ENCODE measurements at regions not wholly inside any gene's neighbourhood (a gene's known extent, or its start where the extent isn't known, plus 50 kb on each side); places are given as distances from the start of the nearest gene placed in this dataset.
"Not testable (repeated sequence)": the region's sequence is repeated elsewhere in the genome, so short reads cannot be mapped to it uniquely, and the experiment has no call there.

DNA sequence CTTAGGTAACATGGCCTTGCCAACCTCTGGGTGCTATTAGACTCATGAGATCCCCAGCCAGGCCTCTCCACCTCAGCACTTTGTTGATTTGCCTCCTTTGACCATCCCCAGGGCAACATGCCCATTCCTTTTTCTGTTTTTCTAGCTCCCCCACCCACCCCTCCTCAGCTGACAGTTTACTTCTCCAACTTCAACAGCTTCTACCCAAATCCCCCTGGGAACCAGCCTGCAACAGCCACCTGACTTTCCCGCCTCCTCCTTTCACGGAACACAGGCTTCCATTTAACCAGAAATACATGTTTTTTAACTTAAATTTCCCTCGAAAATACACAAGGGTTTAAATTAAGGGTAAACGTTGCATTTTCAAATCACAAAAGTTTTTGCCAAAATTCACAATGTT is 117.3 kb downstream of the DLEU7 start:
- DNase-seq: no peak

DNA sequence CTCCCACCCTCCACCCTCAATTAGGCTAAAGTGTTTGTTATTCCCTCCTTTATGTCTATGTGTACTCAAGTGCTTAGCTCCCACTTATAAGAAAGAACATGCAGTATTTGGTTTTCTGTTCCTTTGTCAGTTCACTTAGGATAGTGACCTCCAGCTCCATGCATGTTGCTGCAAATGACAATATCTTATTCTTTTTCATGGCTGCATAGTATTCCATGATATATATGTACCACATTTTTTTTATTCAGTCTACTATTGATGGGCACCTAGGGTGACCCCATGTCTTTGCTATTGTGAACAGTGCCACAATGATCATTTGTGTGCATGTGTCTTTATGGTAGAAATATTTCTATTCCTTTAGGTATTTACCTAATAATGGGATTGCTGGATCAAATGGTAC is 114.3 kb downstream of the DLEU7 start:
- no peak for DNase-seq

DNA sequence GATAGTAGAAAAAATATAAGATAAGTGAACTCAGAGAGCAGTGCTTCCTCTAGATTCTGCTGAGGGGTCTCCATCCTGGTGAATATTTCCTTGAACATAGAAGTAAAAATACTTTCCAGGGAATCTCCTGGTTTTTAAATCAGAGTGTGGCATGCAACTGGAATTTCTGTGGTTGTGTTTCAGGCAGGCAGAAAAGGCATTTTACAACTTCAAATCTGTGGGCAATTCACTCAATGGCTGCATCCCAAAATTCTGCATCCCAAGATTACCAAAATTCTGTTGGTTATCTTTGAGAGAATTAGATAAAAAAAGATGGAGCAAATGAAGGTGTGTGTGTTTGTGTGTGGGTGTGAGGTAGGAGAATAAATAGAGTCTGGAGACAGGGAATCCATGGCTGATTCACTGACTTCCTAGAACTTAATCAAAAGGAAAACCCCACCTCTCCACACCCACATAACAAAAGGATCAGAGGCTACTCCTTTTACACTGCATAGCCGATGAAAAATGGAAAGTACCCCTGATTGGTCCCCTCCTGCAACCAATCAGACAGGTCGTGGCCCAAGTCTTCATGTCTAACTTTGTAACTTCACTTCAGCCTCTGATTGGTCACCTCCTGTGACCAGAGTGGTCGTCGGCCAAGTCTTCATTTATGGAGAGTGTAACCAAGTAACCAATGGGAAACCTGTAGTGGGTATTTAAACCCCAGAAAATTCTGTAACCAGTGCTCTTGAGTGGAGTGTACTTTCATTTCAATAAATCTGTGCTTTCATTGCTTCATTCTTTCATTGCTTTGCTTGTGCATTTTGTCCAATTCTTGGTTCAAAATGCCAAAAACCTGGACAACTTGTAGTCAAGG is 112.8 kb downstream of the DLEU7 start:
- DNase-seq: no peak

DNA sequence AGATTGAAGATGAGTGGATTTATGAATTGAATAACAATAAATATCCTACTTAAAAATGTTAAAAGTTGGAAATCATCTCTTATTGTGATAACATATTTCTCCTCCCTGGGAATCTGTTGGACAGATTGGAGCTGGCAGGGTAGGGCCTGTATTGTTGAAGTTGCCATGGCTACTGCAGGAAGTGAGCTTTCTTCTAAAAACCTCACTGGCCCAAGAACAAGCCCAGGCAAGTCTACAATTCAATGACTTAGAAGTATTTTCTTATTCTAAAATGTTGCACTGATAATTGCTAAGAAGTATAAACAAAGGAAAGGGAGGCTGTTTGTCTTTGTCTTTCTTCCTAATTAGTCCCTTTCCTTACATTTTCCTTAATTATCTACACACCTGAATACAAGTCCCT is 112.1 kb downstream of the DLEU7 start:
- DNase-seq: no peak

DNA sequence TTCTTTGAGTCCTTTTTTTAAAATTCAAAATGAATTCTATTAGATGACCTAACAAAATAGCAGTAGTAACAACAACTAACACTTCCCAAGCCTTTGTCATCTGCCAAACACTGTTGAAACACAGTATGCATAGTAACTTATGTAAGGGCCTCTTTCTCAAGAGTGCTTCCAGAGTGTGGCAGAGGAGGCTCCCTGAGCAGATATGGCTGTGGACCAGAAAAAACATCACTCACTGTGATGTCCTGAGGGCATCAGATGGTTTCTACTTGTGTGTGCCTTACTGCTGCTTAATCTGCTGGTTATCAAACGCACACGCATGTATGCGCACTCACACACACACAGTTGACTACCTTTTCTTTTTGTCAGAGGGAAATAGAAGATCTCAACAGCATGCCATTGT is 110.8 kb downstream of the DLEU7 start:
- no peak for DNase-seq

DNA sequence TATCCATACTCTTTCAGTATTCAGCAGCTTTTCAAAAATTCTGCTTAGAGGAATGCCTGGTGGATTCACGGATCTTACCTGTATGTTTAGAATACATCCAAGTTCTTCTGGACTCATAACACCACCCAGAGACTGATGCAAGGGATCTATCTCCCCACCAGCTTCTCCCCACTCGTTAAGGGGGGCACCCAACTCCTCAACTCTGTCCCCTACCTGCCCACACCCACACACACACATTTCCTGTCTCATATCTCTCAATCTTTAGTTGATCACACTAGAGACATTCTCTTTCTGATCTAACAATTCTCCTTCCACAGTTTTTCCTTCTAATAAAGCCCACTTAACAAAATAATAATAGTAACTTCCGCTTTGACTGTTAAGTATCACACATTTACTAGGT is 110.1 kb downstream of the DLEU7 start:
- DNase-seq: no peak

DNA sequence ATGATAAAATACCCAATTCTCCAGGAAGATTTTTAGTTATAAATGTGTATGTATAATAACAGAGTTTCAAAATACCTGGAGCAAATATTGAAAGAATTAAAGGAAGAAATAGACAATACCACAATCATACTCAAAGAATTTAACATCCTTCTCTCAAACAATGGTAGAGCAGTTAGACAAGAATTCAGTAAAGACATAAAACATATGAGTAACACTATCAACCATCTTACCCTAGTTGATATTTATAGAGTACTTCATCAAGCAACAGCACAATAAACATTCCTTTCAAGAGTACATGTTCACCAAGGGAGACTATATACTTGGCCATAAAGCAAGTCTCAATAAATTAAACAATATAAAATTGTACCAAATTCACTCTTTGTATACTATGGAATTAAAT is 108.4 kb downstream of the DLEU7 start:
- no peak for DNase-seq

DNA sequence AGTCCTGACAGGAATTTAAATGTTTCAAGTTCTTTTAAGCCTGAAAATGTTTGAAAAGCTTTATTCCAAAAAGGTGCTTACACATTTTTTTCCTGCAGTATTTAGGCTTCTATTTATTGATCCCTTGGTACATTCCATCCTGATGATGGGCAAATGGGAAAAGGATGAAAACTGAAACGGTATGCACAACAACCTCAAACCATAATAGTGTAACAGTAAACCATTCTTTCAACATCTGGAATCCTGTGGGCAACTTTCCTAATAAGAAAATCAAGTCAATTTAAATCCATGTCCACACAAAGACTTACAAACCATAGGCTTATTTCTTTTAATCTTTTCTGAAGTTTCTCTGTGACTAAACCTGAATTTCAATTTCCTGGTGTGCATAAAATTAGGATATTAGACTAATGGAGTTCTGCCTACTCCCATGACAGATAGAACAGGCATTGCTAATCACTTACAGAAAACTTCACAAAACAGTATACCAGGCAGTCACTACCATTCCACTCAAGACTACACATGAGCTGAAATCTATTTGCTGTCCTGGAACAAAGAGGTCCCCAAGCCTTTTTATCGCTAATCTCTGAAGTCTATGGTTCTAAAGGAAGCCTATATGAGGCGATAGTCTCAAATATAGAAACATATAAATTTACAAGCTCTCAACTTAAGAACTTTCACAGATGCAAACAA is 103.3 kb downstream of the DLEU7 start:
- DNase-seq: no peak

DNA sequence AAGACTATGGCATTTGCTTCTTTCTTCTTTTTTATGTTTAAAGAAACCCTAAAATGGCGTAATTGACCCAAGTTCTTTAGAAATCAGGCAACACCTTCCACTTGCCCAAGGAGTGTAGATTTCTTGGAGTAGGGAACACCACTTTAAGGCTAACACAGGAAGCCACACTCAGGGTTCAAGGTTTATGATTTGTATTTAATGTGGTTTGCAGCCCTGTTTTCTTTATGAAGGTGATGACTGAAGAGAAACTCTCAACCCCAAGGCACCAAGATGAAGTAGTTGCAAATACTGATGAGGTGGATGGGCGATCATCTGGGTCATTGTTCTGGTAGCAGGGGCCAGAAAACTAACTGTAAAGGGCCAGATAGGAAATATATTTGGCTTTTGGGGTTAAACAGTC is 101.1 kb downstream of the DLEU7 start:
- DNase-seq: no peak

DNA sequence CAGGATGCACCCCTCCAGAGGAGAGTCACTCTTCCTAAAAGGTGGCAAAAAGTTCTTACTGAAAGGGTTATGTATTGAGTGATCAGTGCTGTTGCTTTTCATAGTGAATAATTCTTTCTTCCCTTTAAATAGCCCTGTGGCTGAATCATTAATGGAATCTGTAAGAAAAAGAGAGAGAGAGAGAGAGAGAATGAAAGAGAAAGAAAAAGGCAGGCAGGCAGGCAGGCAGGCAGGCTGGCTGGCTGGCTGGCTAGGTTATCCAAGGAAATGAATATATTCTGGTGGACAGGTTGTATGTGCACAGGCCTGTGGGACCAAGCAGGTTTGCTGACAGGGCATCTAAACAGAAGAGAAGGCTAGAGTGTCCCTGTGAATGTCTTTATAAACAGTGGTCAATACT is 100.5 kb downstream of the DLEU7 start:
- DNase-seq: no peak

DNA sequence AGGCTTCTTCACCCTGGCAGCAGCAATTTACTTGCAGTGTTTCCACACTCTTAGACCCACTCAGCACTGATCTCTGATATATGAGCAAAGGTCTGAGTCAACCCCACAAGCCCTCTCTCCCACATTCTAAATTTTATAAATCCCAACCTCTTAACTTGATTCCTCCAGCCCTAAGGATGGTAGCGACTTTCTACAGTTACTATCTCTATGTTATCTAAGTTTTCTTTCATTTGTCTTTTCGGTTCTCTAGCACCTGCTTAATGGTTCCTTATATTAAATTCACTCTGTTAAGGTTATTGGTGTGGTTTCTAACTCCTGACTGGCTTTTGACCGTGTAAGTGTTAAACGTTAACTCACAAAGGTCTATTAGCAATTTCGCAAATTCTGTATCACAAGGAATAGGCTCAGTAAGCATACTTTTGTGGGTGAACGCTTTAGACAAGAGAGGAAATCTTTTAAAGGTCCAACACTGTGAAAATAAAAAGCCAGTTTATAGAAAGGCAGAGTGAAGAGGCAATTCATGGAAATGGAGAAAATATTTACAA is 99.3 kb downstream of the DLEU7 start:
- no peak for DNase-seq

DNA sequence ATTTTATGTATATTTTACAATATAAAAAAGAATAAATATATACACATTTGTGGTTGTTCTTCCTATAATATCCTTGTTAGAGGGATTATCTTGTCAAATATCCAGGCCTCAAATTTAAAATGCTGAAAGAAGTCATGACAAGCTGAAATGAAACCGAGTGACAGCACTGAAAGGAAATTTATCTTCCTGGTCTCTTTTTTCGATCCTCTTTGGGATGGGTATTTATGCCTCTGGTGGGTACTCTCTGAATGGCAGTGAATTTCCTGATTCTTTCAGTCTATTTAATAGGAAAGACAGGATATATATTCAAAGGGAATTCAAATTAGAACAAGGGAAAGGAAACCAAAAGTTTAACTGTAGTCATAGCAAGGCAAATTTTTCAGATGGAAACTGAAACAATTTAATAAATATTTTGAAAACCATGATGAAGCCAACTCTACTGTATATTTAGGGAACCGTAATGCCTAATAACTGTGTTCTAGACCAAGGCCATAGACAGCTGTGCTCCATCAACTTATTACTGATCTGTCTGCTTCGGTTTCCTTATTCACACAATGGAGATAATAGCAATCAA is 97.9 kb downstream of the DLEU7 start:
- no peak for DNase-seq

DNA sequence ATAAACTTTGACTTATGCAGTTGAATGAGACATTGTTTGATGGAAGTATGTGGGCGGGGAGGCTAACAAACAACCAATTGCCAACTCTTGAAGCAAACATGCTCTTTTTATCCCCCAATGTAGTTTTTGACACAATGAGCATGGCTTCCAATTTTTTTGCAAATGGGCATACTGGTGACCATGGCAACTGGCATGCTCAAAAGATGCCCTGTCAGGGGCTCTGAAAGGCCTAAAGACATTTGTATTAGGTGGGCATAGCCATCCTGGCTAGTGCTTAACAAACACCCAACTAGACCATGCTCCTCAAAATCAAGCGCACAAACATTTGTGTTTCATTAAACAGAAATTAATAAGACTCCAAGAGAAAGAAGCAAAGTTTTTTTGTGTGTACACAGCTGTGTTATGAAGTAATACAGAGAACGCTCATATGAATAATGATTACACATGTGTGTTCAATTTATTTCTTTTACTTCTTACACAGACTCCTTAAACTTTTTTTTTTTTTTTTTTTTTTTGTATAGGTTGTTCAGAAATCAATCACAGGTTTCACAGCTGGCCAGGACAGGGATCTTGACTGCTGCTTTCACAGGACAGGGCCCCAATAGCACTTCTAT is 95.6 kb downstream of the DLEU7 start:
- DNase-seq: no peak

DNA sequence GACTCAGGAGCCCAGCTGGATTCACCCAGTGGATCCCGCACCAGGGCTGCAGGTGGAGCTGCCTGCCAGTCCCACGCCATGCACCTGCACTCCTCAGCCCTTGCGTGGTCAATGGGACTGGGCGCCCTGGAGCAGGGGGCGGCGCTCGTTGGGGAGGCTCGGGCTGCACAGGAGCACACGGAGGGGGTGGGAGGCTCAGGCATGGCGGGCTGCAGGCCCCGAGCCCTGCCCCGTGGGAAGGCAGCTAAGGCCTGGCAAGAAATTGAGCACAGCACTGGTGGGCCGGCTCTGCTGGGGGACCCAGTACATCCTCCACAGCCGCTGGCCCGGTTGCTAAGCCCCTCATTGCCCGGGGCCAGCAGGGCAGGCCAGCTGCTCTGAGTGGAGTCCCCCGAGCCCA is 90.3 kb downstream of the DLEU7 start:
- not testable (repeated sequence) for DNase-seq

DNA sequence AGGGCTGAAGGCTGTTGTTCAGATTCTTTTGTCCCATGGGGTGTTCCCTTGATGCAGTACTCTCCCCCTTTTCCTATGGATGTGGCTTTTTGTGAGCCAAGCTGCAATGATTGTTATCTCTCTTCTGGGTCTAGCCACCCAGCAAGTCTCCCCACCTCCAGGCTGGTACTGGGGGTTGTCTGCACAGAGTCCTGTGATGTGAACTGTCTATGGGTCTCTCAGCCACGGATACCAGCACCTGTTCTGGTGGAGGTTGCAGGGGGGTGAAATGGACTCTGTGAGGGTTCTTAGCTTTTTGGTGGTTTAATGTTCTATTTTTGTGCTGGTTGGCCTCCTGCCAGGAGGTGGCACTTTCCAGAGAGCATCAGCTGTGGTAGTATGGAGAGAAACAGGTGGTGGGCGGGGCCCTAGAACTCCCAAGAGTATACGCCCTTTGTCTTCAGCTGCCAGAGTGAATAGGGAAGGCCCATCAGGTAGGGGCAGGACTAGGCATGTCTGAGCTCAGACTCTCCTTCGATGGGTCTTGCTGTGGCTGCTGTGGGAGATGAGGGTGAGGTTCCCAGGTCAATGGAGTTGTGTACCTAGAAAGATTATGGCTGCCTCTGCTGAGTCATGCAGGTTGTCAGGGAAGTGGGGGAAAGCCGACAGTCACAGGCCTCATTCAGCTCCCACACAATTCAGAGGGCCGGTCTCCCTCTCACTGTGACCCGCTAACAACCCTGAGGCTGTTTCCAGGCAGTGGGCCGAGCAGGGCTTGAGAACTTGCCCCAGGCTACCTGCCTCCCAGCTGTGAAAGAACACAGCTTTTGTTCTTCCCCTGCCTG is 87.4 kb downstream of the DLEU7 start:
- not testable (repeated sequence) for DNase-seq

DNA sequence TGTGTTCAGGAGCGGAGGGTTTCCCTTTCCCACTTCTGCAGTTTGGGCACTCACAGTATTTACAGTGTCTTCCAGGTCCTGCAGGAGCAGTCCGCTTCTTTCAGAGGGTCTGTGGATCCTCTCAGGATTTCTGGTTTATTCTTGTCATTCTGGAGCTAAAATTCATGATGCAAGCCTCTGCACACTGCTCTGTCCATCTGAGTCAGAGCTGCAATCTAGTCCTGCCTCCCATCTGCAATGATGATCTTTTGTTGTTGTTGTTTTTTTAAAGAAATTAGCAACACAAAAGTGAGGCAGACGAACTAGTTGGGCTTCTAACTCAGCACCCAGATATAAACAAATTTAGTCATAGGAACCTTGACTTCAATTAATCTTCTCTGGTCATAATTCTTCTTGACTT is 86.5 kb downstream of the DLEU7 start:
- no peak for DNase-seq

DNA sequence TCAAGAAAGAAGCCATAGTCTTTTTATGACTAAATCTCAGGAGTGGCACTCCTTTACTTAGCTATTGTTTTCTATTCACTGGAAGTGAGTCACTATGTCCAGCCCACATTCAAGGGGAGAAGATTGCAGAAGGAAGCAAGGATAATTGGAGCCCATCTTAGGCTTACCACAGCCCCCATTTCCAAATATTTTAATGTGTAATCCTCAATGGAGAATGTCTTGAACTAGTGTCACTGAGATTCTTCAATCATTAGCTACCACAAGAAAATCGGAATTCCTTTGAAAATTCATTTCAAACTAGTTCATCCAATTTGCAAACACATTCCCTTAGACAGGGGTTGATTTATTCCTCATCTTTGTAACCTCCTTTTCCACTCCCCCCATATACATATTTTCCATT is 84.7 kb downstream of the DLEU7 start:
- DNase-seq: no peak

DNA sequence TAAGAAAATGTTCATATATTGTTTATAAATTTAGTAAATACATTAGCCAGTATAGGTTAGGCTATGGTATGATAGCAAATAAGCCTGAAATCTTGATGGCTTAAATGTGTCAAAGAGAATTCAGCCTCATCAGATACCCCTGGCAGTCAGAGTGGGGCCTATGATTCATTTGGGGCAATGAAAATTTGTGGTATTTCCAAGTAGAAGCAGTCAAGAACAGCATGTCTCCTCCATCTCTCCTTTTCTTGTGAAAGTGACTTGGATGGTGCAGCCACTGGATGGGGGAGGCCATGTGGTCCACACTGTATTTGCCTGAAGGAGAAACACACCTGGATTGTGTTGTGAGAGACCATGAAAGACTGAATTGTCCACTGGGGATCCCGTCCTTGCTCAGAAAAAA is 82.7 kb downstream of the DLEU7 start:
- no peak for DNase-seq

DNA sequence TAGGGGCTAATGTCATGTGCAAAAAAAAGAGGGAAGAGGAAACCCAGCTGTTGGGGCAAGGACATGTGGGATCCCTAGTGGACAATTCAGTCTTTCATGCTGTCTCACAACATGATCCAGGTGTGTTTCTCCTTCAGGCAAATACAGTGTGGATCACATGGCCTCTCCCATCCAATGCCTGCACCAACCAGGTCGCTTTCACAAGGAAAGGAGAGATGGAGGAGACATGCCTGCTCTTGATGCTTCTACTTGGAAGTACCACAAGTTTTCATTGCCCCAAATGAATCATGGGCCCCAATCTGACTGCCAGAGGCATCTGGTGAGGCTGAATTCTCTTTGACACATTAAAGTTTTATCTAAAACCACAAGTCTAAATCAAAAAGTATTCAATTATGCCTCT is 82.1 kb downstream of the DLEU7 start:
- DNase-seq: no peak

DNA sequence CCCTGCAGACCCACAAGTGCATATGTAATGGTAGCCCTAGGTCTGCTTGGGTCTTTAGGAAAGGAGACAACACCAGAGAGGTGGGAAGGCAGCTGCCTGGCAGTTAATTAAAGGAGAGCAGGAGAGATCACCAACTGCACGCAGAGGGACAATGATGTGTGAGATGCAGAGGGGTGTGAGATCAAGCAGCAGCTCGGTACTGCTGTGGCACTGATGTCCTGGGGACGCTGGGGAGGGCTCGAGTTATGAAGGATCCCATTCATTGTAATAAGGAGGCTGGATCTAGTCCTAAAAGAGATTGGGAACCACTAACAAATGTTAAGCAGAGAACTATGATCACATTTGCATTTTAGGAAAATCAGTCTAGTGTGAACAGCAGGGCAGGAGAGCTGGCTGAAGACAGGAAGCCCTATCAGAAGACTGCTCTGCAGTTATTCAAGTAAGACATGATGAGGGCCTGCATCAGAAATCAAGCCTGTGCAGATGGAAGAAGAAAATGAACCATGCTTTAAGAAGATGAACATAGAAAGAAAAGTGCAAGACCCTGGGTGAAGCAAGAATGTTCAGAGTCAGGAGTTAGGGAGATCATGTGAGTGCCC is 80.4 kb downstream of the DLEU7 start:
- no peak for DNase-seq

DNA sequence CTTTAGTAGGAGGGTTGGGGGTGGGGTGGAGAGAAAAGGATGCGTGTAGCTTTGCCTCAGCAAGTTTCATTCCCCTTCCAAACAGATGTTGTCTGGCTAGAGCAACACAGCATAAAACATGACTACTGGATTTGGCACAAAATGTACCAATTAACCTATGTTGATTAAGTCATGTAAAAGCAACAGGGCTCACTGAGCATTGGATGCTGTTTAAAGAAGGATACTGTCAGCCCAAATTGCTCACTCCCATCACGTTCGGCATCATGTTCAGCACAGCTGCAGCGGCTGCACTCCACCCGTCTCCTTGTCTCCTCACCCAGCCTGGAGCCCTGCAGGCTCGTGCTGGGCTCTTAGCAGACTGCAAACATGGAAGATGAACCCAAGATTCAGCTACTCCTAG is 77.5 kb downstream of the DLEU7 start:
- DNase-seq: no peak

DNA sequence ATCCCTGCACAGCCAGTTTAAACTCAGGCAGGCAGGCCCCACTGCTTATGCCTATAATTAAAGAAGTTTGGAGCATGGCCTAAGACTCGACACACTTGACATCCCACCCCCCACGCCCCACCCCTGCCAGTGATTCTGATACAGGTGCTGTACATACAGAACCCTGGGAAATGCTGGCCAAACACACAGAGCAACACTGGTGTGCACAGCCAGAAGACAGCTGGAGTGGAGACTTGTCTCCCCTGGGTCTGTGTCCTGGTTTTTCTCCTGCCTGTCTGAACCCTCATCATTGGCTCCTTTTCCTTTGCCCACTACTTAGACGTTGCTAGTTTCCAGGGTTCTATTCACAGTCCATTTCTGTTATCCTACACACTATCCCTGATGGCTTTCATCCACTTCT is 76.8 kb downstream of the DLEU7 start:
- DNase-seq: no peak
